ENCODE measurements at regions not wholly inside any gene's neighbourhood (a gene's known extent, or its start where the extent isn't known, plus 50 kb on each side); places are given as distances from the start of the nearest gene placed in this dataset.

DNA sequence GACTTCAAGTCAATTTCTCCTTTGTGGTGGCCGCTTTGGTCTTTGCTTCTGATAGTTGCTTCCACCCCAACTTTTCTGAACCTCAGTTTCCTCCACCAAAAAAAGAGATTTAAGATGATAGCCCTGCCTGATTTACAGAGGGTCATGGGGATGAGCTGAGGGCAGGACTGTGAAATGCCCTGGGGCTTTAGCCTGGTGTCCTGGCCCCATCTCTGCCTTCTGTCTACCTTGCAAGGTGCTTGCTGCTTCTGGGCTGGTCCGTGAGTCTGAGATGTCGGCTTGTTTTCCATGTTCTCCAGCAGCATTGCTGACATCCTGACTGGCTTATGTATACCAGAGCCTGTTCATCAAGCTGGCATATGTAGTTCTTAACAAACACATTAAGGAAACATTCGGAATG is 191.9 kb upstream of the MPHOSPH6 start:
- FAIRE-seq (no peak), DNase-seq (ENCODE audit: insufficient read length, low spot score) (no peak)

DNA sequence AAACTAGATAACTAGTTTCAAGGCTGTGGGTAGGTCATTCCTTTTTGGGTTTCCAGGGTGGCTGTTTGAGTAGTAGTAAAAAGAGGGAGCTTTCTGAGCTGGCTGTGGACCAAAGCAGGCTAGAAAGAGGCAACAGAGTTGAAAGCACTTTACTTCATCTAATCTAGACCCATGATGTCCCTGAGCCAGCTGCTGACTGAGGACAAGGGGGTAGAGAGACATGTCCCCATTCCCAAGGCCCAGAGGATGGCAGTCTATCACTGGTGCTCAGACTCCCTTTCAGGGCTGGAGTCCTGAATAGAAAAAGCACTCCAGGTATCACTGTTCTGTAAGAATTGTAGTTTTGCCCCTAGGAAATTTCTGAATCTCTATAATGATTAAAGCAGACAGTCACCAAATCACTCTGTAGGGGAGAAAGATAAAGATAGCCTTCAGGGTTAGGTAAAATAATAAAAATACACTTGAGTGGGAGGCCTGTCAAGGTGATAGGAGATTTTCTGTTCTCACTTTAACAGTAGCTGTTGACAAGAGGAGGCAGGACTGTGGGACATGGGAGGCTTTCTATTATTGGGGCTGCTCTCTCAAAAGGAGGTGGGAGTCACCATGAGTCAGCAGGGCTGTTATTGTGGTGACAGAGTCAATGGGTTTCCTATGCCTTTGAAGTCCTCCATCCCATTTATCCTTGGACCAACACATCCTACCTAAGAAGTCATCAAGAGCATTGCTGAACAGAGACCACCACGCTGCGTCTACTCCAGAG is 190.2 kb upstream of the MPHOSPH6 start:
- FAIRE-seq (no peak), DNase-seq (ENCODE audit: insufficient read length, low spot score) (no peak)

- no peak for FAIRE-seq
- no peak for DNase-seq (ENCODE audit: insufficient read length, low spot score)
These were observed 188.7 kb upstream of the MPHOSPH6 start for GRCh38 chr16:82358606-82359221.

DNA sequence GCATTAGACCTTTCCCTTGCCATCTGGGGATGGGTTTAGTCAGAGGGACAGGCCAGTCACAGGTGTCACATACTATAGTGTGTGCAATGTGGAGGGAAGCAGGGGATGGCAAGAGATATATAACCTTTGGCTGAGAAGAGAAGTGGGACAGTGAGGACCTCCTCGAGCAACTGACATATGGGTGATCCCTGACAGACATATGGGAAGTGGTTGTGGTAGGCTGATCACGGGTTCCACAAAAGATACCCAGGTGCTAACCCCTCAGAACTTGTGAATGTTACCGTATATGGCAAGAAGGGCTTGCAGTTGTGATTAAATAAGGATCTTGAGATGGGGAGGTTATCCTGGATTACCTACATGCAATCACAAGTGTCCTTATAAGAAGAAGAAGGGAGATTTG is 188.1 kb upstream of the MPHOSPH6 start:
- no peak for FAIRE-seq

GRCh38 chr16:82357237-82357636 is 187.2 kb upstream of the MPHOSPH6 start:
- DNase-seq (ENCODE audit: insufficient read length, low spot score) = no peak
- FAIRE-seq = no peak

More for the DNA sequence above, 188.1 kb upstream of the MPHOSPH6 start:
- no peak for DNase-seq (ENCODE audit: insufficient read length, low spot score)

DNA sequence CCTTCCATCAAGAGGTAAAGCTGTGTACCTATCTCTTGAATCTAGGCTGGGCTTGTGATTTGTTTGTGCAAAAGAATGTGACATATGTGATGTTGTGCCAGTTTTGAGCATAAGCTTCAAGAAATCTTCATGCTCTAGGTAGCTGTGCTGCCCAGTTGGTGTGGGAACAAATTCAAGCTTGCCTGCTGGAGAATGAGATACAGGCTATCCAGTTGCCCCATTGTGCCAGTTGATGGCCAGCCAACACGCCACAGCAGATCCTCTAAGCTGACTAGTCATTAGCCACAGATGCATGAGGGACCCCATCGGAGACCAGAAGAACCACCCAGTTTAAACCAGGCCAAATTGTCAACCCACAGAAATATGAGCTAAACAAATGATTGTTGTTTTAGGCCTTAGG is 180.5 kb upstream of the MPHOSPH6 start:
- DNase-seq (ENCODE audit: insufficient read length, low spot score) = no peak
- FAIRE-seq = no peak

- FAIRE-seq (no peak), DNase-seq (ENCODE audit: insufficient read length, low spot score) (no peak)
These were observed 175.3 kb upstream of the MPHOSPH6 start for GRCh38 chr16:82345318-82345717.

DNA sequence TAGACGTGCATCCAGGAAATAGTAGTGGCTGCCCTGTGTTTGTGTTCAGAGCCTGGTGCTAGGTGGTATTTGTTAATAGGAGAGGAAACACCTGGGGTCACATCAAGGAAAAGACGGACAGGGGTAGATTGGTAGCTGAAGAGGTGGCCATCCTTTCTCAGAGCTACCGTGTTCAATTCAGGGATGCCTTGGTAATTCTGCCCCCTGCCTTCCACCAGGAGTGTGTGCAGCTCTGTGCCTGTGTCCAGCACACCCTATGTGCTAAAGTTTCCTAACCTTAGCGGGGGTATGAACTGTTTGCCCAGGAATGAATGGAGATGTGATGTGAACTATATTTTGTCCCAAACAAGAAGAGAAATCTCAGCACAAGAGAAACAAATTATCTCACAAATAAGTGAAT is 174.1 kb upstream of the MPHOSPH6 start:
- DNase-seq (ENCODE audit: insufficient read length, low spot score) (no peak), FAIRE-seq (no peak)

GRCh38 chr16:82341146-82341669 is 171.2 kb upstream of the MPHOSPH6 start:
- DNase-seq (ENCODE audit: insufficient read length, low spot score) (no peak), FAIRE-seq (no peak)

- DNase-seq (ENCODE audit: insufficient read length, low spot score) (no peak), FAIRE-seq (no peak)
These were observed 170.5 kb upstream of the MPHOSPH6 start for GRCh38 chr16:82340531-82340930.

DNA sequence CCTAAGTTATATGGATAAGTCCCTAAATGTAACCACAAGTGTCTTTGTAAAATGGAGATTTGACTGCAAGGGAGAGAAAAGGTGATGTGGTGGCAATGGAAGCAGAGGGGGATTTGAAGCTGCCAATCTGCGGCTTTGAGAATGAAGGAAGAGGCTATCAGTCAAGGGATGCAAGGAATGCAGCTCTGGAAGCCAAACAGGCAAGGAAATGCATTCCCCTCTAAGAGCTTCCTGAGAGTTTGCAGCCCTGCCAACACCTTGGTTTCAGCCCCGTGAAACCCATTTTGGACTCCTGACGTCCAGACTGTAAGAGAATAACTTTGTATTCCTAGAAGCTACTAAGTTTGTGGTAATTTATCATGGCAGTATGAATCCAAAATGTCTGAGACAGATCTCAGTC is 167.3 kb upstream of the MPHOSPH6 start:
- FAIRE-seq (no peak), DNase-seq (ENCODE audit: insufficient read length, low spot score) (no peak)

DNA sequence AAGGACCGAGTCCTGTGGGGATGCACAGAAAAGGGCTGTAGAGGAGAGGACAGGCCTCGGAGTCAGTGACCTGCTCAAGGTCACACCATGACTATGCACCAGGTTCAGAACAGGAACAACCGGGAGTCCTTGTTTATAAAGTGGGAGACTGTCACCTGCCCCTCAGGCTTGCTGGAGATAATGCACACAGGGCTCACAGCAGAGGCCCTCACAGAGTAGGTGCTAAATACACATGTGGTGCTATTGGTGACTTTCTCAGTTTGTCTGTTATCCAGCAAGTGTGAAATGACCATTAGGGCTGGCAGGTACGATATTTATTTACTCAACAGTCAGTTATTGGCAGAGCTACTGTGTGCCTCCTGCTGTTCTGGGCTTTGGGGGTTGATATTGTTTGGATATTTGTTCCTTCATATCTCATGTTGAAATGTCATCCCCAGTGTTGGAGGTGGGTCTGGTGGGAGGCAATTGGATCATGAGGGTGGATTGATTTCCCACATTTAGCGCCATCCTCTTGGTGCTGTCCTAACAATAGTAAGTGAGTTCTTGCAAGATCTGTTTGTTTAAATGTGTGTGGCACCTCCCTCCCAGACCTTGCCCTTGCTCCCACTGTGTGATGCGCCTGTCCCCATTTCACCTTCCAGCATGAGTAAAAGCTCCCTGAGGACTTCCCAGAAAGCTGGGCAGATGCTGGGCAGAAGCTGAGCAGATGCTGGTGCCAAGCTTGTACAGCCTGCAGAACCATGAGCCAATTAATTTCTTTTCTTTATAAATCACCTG is 162.1 kb upstream of the MPHOSPH6 start:
- DNase-seq (ENCODE audit: insufficient read length, low spot score) (no peak), FAIRE-seq (no peak)

- no peak for FAIRE-seq
- DNase-seq (ENCODE audit: insufficient read length, low spot score) = no peak
These were observed 161.4 kb upstream of the MPHOSPH6 start for GRCh38 chr16:82331397-82331796.

- FAIRE-seq (no peak), DNase-seq (ENCODE audit: insufficient read length, low spot score) (no peak)
These were observed 159.6 kb upstream of the MPHOSPH6 start for GRCh38 chr16:82329504-82330192.

GRCh38 chr16:82328881-82329469 is 159.0 kb upstream of the MPHOSPH6 start:
- FAIRE-seq (no peak), DNase-seq (ENCODE audit: insufficient read length, low spot score) (no peak)

- no peak for DNase-seq (ENCODE audit: insufficient read length, low spot score)
These were observed 153.1 kb upstream of the MPHOSPH6 start for GRCh38 chr16:82323171-82323570.

DNA sequence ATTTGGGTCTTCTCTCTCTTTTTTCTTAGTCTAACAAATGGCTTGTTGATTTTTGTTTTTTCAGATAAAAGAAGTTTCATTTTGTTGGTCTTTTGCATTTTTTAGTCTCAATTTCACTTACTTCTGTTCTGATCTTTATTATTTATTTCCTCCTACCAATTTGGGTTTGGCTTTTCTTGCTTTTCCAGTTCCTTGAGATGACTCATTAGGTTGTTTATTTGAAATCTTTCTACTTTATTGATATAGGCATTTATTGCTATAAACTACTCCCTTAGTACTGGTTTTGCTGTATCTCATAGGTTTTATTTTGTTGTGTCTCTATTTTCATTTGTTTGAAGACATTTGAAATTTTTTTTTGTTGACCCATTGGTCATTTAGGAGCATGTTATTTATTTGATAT is 152.2 kb upstream of the MPHOSPH6 start:
- DNase-seq (ENCODE audit: insufficient read length, low spot score) (no peak), FAIRE-seq (no peak)

More at GRCh38 chr16:82323171-82323570, 153.1 kb upstream of the MPHOSPH6 start:
- no peak for FAIRE-seq

GRCh38 chr16:82319038-82319437 is 149.0 kb upstream of the MPHOSPH6 start:
- FAIRE-seq (no peak), DNase-seq (ENCODE audit: insufficient read length, low spot score) (no peak)

- FAIRE-seq = no peak
- no peak for DNase-seq (ENCODE audit: insufficient read length, low spot score)
These were observed 147.6 kb upstream of the MPHOSPH6 start for GRCh38 chr16:82317411-82318167.

- FAIRE-seq (no peak), DNase-seq (ENCODE audit: insufficient read length, low spot score) (no peak)
These were observed 143.7 kb upstream of the MPHOSPH6 start for GRCh38 chr16:82313754-82314153.
